HG03469 (cell line): ENCODE measurements at regions not wholly inside any gene's neighbourhood (a gene's known extent, or its start where the extent isn't known, plus 50 kb on each side); places are given as distances from the start of the nearest gene placed in this dataset.
"Not testable (repeated sequence)": the region's sequence is repeated elsewhere in the genome, so short reads cannot be mapped to it uniquely, and the experiment has no call there.

ENCODE experiments used
- ATAC-seq: cut with Tn5 transposase; IDR thresholded peaks from one replicate; pipeline ENCODE4 v1.9.1; 2021; ENCODE audit warnings: mild to moderate bottlenecking, moderate library complexity, moderate number of reproducible peaks; ENCODE audit not compliant: unreplicated experiment

- no peak for ATAC-seq
These were observed 140.9 kb upstream of the ROPN1 start for GRCh38 chr3:124132813-124133212.

GRCh38 chr3:124133366-124133940 is 141.5 kb upstream of the ROPN1 start:
- ATAC-seq: no peak

GRCh38 chr3:124137216-124137615 is 145.3 kb upstream of the ROPN1 start:
- no peak for ATAC-seq

- ATAC-seq: no peak
These were observed 146.2 kb upstream of the ROPN1 start for GRCh38 chr3:124138148-124138547.

- no peak for ATAC-seq
These were observed 148.8 kb upstream of the ROPN1 start for GRCh38 chr3:124140746-124141145.

- ATAC-seq: no peak
These were observed 150.6 kb upstream of the ROPN1 start for GRCh38 chr3:124142389-124142970.

- ATAC-seq: no peak
These were observed 151.1 kb upstream of the ROPN1 start for GRCh38 chr3:124143047-124143446.

GRCh38 chr3:124144035-124144814 is 152.3 kb upstream of the ROPN1 start:
- no peak for ATAC-seq

- ATAC-seq: no peak
These were observed 155.5 kb upstream of the ROPN1 start for GRCh38 chr3:124147429-124147828.

- no peak for ATAC-seq
These were observed 156.0 kb upstream of the ROPN1 start for GRCh38 chr3:124147946-124148345.

GRCh38 chr3:124149081-124149480 is 157.2 kb upstream of the ROPN1 start:
- no peak for ATAC-seq

GRCh38 chr3:124149771-124150170 is 157.8 kb upstream of the ROPN1 start:
- no peak for ATAC-seq

- not testable (repeated sequence) for ATAC-seq
These were observed 161.0 kb upstream of the ROPN1 start for GRCh38 chr3:124152891-124153290.

- no peak for ATAC-seq
These were observed 165.2 kb upstream of the ROPN1 start for GRCh38 chr3:124156866-124157712.

- ATAC-seq: no peak
These were observed 165.8 kb upstream of the ROPN1 start for GRCh38 chr3:124157748-124158147.

GRCh38 chr3:124158168-124158881 is 166.4 kb upstream of the ROPN1 start:
- no peak for ATAC-seq

- ATAC-seq: no peak
These were observed 169.5 kb upstream of the ROPN1 start for GRCh38 chr3:124161448-124161847.

GRCh38 chr3:124163689-124164088 is 171.8 kb upstream of the ROPN1 start:
- ATAC-seq: no peak

GRCh38 chr3:124168271-124168670 is 176.3 kb upstream of the ROPN1 start:
- ATAC-seq: no peak

- ATAC-seq: no peak
These were observed 180.4 kb upstream of the ROPN1 start for GRCh38 chr3:124172283-124172682.

GRCh38 chr3:124172816-124173215 is 180.9 kb upstream of the ROPN1 start:
- ATAC-seq: no peak
